Thymus (tissue), 11 donors: ENCODE measurements at regions not wholly inside any gene's neighbourhood (a gene's known extent, or its start where the extent isn't known, plus 50 kb on each side); places are given as distances from the start of the nearest gene placed in this dataset.
A peak's percentile ranks its signal among the peaks of the same experiment; 100 is the strongest.

Source experiments
- DNase-seq, 9 donors: peaks; one replicate each; pipeline ENCODE4 v3.0.0-alpha.2; 2013; ENCODE audit warnings: low spot score in 9 of 9, low read depth in 6 of 9, missing footprints in 1 of 9
- H3K27ac ChIP-seq, 2 donors: one replicate each; pipeline ENCODE4 v1.5.1; 2013; ENCODE audit warnings: control low read depth in 1 of 2, low read depth in 1 of 2, low read length in 1 of 2, mild to moderate bottlenecking in 1 of 2, moderate library complexity in 1 of 2
- H3K27me3 ChIP-seq, 2 donors: one replicate each; pipeline ENCODE4 v1.5.1; 2013; ENCODE audit warnings: low read length in 1 of 2; ENCODE audit not compliant: control insufficient read depth in 2 of 2, insufficient read depth in 1 of 2
- H3K36me3 ChIP-seq, 2 donors: one replicate each; pipeline ENCODE4 v1.5.1; 2013; ENCODE audit warnings: low read length in 1 of 2, mild to moderate bottlenecking in 1 of 2, moderate library complexity in 1 of 2; ENCODE audit not compliant: control insufficient read depth in 2 of 2, insufficient read depth in 2 of 2
- H3K4me1 ChIP-seq, 2 donors: one replicate each; pipeline ENCODE4 v1.5.1; 2013; ENCODE audit warnings: low read length in 2 of 2; ENCODE audit not compliant: control insufficient read depth in 2 of 2, insufficient read depth in 2 of 2
- H3K4me3 ChIP-seq, 2 donors: one replicate each; pipeline ENCODE4 v1.5.1; 2013; ENCODE audit warnings: low read length in 2 of 2, control low read depth in 1 of 2, mild to moderate bottlenecking in 1 of 2
- H3K9me3 ChIP-seq, 2 donors: one replicate each; pipeline ENCODE4 v1.5.1; 2013; ENCODE audit warnings: low read length in 1 of 2, mild to moderate bottlenecking in 1 of 2; ENCODE audit not compliant: control insufficient read depth in 2 of 2, insufficient read depth in 1 of 2
- WGBS: extraction: QIAGEN DNeasy Blood & Tissue Kit; methylation state at CpG from one replicate; pipeline ENCODE4 v1.1.7; 2013; 5-methylcytosine and 5-hydroxymethylcytosine counted together
- donor health status: healthy.

DNA sequence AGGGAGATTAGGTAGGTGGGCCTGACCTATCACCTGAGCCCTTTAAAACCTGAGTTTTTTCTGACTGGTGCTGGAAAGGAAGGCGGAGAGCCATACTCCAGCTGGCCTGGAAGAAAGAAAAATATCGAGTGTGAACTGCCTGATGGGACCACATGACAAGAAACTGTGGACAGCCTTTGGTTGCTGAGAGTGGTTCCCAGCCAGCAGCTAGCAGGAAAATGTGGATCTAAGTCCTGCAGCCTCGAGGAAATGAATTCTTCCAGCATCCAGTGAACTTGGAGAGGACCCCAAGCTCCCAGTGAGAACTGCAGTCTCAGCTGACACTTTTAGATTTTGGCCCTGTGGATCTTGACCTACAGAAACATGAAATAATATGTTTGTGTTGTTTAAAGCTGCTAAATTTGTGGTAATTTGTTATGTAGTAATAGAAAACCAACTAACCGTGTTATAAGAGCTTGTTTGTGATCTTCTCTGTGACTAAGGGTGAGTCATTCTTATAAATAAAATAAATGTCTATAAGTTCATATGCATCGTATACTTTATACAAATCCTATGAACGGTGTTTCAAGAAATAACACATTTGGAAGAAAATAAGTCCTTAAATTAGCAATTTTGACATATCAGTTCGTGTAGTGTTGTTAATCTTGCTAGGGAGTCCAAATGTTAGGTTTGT is 359.6 kb downstream of the BMP4 start:
- no peak for DNase-seq
- Histone ChIP-seq H3K36me3 (no peaks in the 10 kb centered on the region), H3K9me3 (no peaks in the 10 kb centered on the region), H3K4me3 (no peak overlapping the region), H3K4me1 (no peaks in the 10 kb centered on the region), H3K27me3 (no peaks in the 10 kb centered on the region), H3K27ac (no peak overlapping the region)
- WGBS: 89% methylated on average over 7 of the region's 7 CpGs

GRCh38 chr14:53591816-53592215 is 364.8 kb downstream of the BMP4 start:
- no peaks in the 10 kb centered on the region for H3K27me3 ChIP-seq
- no peaks in the 10 kb centered on the region for H3K36me3 ChIP-seq
- no peak for DNase-seq
- H3K4me1 ChIP-seq: no peaks in the 10 kb centered on the region
- no peak overlapping the region for H3K4me3 ChIP-seq
- H3K9me3 ChIP-seq: no peaks in the 10 kb centered on the region
- no peak overlapping the region for H3K27ac ChIP-seq
- WGBS: 83% methylated on average over 3 of the region's 3 CpGs

DNA sequence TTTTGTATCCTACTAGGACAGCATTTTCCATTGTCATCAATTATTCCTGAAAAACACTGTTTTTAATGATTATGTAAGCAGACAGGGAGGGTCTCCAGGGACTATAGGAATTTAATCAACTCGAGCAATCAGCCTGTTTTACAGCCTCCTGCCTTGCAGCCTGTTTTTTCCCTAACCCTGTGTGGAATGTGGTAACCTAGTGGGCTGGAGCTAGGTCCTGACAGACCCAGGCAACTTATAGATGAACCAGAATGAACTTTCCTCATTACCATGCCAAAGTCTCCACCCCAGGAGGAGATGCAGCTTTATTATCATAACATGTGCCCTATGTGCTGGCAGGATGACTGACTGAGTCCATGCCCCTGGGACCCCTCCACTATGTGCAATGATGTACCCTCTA is 375.1 kb downstream of the BMP4 start:
- Histone ChIP-seq H3K27me3 (no peaks in the 10 kb centered on the region), H3K27ac (no peak overlapping the region), H3K9me3 (no peaks in the 10 kb centered on the region), H3K4me3 (no peak overlapping the region), H3K4me1 (no peaks in the 10 kb centered on the region), H3K36me3 (no peaks in the 10 kb centered on the region)
- DNase-seq: no peak
- WGBS: 68% methylated on average over 1 of the region's 1 CpG

DNA sequence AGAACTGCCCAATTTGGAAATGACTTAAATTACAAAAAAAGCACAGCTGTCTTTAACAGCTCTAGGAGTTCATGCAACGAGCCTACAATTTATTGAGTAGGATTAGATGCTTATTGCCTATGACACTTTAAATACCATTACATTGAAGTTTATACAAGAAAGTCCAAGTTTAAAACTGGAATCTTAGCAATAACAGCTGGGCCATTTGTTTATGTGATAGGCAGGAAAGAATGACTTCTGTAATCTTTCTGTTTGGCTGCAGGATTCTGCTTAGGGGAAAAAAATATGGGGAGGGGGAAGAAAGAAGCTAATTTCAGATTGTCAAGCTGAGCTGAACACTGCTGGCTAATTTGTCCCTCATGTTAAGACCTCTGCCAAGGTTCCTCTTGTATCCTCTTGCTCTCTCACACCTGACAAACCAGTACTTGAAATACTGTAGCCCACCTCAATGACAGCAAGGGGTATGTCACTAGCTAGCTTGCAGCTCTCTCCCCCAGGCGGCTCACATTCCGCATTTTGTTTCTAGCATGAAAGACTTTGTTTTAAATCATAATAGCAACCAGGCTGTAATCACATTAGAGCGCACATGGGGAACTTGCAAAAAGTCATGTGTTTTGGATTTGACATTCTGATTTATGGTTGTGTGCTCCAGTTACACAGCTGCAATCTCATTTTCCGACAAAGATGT is 384.8 kb downstream of the BMP4 start:
- DNase-seq: peak in 2 of 9 donors; percentile 1 to 7
- Histone ChIP-seq H3K27me3 (peaks cover 0 to 3% of the 10 kb centered on the region in 2 donors), H3K4me3 (no peak overlapping the region), H3K36me3 (no peaks in the 10 kb centered on the region), H3K27ac (peak overlapping the region in 1 of 2 donors; percentile 55), H3K9me3 (no peaks in the 10 kb centered on the region), H3K4me1 (no peaks in the 10 kb centered on the region)
- WGBS: 24% methylated on average over 5 of the region's 5 CpGs

DNA sequence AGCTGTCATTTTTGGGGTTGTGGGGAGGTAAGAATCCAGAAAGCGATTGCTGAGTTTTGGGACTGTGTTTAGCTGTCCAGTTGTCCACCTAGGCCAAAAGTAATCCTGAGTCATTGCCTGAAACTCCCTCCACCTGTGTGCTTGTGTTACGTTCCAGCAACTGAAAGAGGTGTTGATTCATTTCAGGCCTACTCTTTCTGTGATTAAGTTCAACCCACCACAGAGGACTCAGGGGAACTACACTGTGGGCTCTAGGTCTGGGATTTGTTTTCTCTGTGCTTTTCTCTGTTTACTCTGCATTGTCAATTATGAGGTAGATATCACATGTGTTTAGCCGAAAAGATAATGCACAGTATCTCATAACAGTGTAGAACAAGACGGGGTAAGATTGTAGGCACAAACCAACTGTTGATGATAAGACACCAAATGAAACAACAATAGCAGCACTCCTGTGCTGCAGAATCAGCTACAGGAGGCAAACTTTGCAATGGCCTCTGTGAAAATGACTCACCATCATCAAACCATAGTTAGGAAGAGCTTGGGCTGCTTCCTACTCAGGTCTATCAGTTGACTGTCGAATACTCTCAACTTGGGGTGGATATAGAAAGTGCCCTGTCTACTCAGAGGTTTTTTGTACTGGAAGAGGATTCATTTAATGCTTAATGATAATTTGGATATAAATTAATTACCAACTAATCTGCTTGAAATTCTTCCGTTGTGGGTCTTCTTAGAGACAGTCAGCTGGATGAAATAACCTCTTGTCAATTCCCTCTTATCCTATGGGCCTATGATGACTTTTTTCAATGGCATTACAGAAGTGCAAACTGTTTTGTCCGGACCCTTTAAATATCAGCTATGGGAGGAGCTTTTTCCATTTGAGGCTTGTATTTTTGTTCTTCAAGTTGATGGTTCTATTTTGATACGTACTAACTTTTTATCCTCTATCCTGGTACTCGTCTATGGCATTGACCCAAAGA is 385.9 kb downstream of the BMP4 start:
- no peak overlapping the region for H3K4me3 ChIP-seq
- DNase-seq: no peak
- 79% methylated on average over 9 of the region's 9 CpGs for WGBS
- H3K4me1 ChIP-seq: no peaks in the 10 kb centered on the region
- peaks cover 0 to 3% of the 10 kb centered on the region in 2 donors for H3K27me3 ChIP-seq
- H3K36me3 ChIP-seq: no peaks in the 10 kb centered on the region
- no peaks in the 10 kb centered on the region for H3K9me3 ChIP-seq
- H3K27ac ChIP-seq: no peak overlapping the region

- no peaks in the 10 kb centered on the region for H3K4me1 ChIP-seq
- no peak for DNase-seq
- peaks cover 0 to 3% of the 10 kb centered on the region in 2 donors for H3K27me3 ChIP-seq
- no peak overlapping the region for H3K27ac ChIP-seq
- WGBS: 92% methylated on average over 2 of the region's 2 CpGs
- no peaks in the 10 kb centered on the region for H3K36me3 ChIP-seq
- H3K4me3 ChIP-seq: no peak overlapping the region
- H3K9me3 ChIP-seq: no peaks in the 10 kb centered on the region
These were observed 387.2 kb downstream of the BMP4 start for GRCh38 chr14:53569446-53569845.

DNA sequence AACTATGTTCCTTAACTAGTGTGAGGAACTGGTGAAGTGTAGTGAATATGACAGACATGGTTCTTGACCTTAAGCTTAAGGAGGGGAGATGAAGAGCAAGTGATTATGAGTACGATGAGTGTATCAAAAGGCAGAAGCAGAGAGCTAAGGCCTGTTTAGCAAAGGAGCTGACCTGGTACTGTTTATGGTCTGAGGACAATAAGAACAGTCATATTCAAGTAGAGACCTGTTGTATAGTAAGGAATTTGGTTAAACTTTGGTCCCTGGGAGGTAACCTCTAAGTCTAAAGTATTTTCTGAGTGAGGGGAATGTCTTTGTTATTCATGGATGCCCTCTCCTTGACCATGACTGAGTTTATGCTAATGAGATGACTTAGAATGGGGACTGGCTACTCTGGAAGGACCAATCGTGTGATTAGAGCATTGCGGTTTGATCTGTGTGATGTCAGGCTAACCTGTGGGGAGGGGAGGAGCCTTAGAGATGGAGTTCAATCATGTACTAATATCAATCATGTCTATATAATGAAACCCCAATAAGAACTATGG is 389.3 kb downstream of the BMP4 start:
- H3K27me3 ChIP-seq: peaks cover 0 to 3% of the 10 kb centered on the region in 2 donors
- no peaks in the 10 kb centered on the region for H3K9me3 ChIP-seq
- WGBS: 97% methylated on average over 3 of the region's 3 CpGs
- H3K4me1 ChIP-seq: no peaks in the 10 kb centered on the region
- no peak for DNase-seq
- no peaks in the 10 kb centered on the region for H3K36me3 ChIP-seq
- no peak overlapping the region for H3K27ac ChIP-seq
- H3K4me3 ChIP-seq: no peak overlapping the region

DNA sequence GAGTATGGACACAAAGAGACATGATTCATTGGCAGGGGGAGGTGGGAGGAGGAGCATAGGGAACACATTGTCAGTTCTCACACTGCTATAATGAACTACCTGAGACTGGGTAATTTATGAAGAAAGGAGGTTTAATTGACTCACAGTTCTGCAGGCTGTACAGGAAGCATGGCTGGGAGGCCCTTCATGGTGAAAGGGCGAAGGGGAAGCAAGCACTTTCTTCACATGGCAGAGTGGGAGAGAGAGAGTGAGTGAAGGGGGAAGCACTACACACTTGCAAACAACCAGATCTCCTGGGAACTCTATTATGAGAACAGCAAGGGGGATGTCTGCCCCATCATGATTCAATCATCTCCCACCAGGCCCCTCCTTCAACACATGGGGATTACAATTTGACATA is 391.8 kb downstream of the BMP4 start:
- Histone ChIP-seq H3K9me3 (no peaks in the 10 kb centered on the region), H3K4me3 (no peak overlapping the region), H3K27ac (no peak overlapping the region), H3K27me3 (no peaks in the 10 kb centered on the region), H3K4me1 (no peaks in the 10 kb centered on the region), H3K36me3 (no peaks in the 10 kb centered on the region)
- 72% methylated on average over 1 of the region's 1 CpG for WGBS
- DNase-seq: no peak

- Histone ChIP-seq H3K4me1 (no peaks in the 10 kb centered on the region), H3K27ac (no peak overlapping the region), H3K36me3 (no peaks in the 10 kb centered on the region), H3K4me3 (no peak overlapping the region), H3K9me3 (no peaks in the 10 kb centered on the region), H3K27me3 (no peaks in the 10 kb centered on the region)
- no peak for DNase-seq
These were observed 393.0 kb downstream of the BMP4 start for GRCh38 chr14:53563628-53564027.
